Smooth muscle cell (in vitro differentiated cells): ENCODE measurements at regions not wholly inside any gene's neighbourhood (a gene's known extent, or its start where the extent isn't known, plus 50 kb on each side); places are given as distances from the start of the nearest gene placed in this dataset.

Experiments used
- DNase-seq: peaks from one replicate; lab custom pipeline; 2025; ENCODE audit not compliant: unreplicated experiment; lab: John Stamatoyannopoulos, UW
- H2AFZ ChIP-seq: fragments of 200-600 bp; sonication (generic); 2 replicates; pipeline ENCODE4 v1.6.0; 2016; ENCODE audit warnings: antibody characterized with exemption, low read depth, mild to moderate bottlenecking
- H3F3A ChIP-seq: fragments of 200-600 bp; sonication (generic); 2 replicates; pipeline ENCODE4 v1.6.0; 2017; ENCODE audit warnings: antibody characterized with exemption, low read depth
- H3K27ac ChIP-seq: fragments of 200-600 bp; sonication (generic); 2 replicates; pipeline ENCODE4 v1.5.1; 2016; ENCODE audit warnings: low read depth, mild to moderate bottlenecking
- H3K27me3 ChIP-seq: fragments of 200-600 bp; sonication (generic); 2 replicates; pipeline ENCODE4 v1.6.1; 2016; ENCODE audit warnings: low read depth, mild to moderate bottlenecking
- H3K36me3 ChIP-seq: fragments of 200-600 bp; sonication (generic); 2 replicates; pipeline ENCODE4 v1.5.1; 2016; ENCODE audit warnings: low read depth
- H3K4me1 ChIP-seq: fragments of 200-600 bp; sonication (generic); 2 replicates; pipeline ENCODE4 v1.5.1; 2016; ENCODE audit warnings: low read depth
- H3K4me2 ChIP-seq: fragments of 200-600 bp; sonication (generic); 2 replicates; pipeline ENCODE4 v1.6.0; 2016; ENCODE audit warnings: mild to moderate bottlenecking
- H3K4me3 ChIP-seq: fragments of 200-600 bp; sonication (generic); 2 replicates; pipeline ENCODE4 v1.5.1; 2016; ENCODE audit warnings: mild to moderate bottlenecking
- H3K79me2 ChIP-seq: fragments of 200-600 bp; sonication (generic); 2 replicates; pipeline ENCODE4 v1.6.0; 2016; ENCODE audit warnings: low read depth, mild to moderate bottlenecking
- H3K9ac ChIP-seq: fragments of 200-600 bp; sonication (generic); 2 replicates; pipeline ENCODE4 v1.6.0; 2016; ENCODE audit warnings: low read depth
- H3K9me3 ChIP-seq: fragments of 200-600 bp; sonication (generic); replicated peaks from 2 replicates; pipeline ENCODE4 v1.5.1; 2016; ENCODE audit warnings: low read depth
- H4K20me1 ChIP-seq: fragments of 200-600 bp; sonication (generic); 2 replicates; pipeline ENCODE4 v1.6.0; 2016; ENCODE audit warnings: low read depth
- WGBS: methylation state at CpG from one replicate; pipeline ENCODE4 v1.1.7; 2016; ENCODE audit warnings: low lambda C conversion rate; 5-methylcytosine and 5-hydroxymethylcytosine counted together
- TF ChIP-seq, protein P1 (sequence below): fragments of 200-600 bp; sonication (generic); IDR thresholded peaks from 2 replicates; pipeline ENCODE4 v1.5.1; 2017; ENCODE audit warnings: borderline replicate concordance, mild to moderate bottlenecking, antibody characterized with exemption; ENCODE audit not compliant: insufficient read depth, poor library complexity, severe bottlenecking

DNA sequence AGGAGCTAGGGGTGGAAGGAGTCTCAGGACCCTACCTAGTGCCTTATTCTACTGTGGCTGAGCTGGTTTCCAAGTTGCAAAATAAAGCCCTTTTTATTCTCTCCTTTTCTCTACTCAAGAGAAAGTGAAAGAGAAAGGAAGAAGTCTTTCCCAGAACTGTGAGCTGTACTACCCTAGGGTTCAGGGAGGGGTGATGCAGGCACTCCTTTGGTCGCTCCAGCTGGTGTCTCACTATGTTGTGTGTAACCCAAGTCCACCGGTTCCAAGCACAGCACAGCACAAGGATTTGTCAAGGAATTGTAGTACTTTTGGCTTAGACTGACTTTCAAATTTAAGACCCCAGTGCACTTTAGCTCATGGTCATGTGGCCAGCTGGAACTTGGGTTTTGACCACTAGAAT lies 1721.7 kb downstream of the OTOL1 start:
- TF ChIP-seq, protein P1, sequence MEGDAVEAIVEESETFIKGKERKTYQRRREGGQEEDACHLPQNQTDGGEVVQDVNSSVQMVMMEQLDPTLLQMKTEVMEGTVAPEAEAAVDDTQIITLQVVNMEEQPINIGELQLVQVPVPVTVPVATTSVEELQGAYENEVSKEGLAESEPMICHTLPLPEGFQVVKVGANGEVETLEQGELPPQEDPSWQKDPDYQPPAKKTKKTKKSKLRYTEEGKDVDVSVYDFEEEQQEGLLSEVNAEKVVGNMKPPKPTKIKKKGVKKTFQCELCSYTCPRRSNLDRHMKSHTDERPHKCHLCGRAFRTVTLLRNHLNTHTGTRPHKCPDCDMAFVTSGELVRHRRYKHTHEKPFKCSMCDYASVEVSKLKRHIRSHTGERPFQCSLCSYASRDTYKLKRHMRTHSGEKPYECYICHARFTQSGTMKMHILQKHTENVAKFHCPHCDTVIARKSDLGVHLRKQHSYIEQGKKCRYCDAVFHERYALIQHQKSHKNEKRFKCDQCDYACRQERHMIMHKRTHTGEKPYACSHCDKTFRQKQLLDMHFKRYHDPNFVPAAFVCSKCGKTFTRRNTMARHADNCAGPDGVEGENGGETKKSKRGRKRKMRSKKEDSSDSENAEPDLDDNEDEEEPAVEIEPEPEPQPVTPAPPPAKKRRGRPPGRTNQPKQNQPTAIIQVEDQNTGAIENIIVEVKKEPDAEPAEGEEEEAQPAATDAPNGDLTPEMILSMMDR: no peak
- no peaks in the 10 kb centered on the region for H3K9me3 ChIP-seq
- DNase-seq: no peak
- H4K20me1 ChIP-seq: no peaks in the 10 kb centered on the region
- no peaks in the 10 kb centered on the region for H3K27me3 ChIP-seq
- H2AFZ ChIP-seq: no peak overlapping the region
- no peak overlapping the region for H3K27ac ChIP-seq
- H3K4me2 ChIP-seq: no peak overlapping the region
- H3K79me2 ChIP-seq: no peaks in the 10 kb centered on the region
- H3K9ac ChIP-seq: no peak overlapping the region
- no peaks in the 10 kb centered on the region for H3F3A ChIP-seq
- H3K36me3 ChIP-seq: no peaks in the 10 kb centered on the region
- H3K4me3 ChIP-seq: no peak overlapping the region
- 93% methylated on average over 2 of the region's 2 CpGs for WGBS
- no peaks in the 10 kb centered on the region for H3K4me1 ChIP-seq

DNA sequence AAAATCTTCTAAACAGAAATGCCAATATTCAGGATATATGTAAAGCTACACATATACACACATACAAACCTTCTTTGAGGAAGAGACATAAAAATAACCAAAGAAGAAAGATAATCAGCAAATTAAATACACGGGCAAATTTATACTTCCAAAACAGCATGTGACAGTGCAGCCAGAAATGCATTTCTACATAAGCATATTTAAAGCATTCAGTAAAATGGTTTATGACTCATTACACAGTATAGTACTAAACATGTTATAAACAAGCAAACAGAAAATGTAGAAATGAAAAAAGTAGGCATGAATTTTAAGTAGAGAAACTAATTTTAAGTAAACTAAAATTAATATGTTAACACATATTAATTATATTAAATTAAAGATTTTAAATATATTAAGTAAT lies 1717.2 kb downstream of the OTOL1 start:
- 87% methylated on average over 1 of the region's 1 CpG for WGBS

DNA sequence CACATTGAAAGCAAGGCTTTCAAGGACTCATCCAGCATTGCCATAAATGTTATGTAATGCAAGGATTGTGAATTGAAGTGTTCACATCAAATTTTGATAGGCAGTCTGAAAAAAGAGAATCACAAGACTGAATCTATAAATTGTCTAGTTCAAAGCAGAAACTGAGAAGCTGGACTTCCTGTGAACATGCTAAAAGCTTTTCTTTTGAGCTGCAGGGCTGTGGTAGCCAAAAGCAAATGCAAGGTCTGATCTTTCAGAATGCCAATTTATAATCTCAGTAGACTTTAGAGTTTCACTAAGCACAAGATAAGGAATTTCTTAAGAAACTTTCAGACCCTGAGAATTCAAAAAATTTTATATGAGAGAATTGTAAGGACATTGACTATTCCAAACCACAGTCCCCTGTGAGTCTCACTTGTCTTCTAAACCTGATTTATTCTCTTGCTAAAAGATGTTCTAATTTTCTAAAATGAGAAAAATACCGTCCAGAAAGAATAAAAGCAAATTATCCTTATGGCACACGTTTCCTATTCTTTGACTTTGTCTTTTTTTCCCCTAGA lies 1700.3 kb downstream of the OTOL1 start:
- H4K20me1 ChIP-seq: no peaks in the 10 kb centered on the region
- H3K4me1 ChIP-seq: no peaks in the 10 kb centered on the region
- no peaks in the 10 kb centered on the region for H3K79me2 ChIP-seq
- no peak overlapping the region for H3K27ac ChIP-seq
- no peak for DNase-seq
- TF ChIP-seq, protein P1: no peak
- H3K4me2 ChIP-seq: no peak overlapping the region
- no peaks in the 10 kb centered on the region for H3K36me3 ChIP-seq
- no peak overlapping the region for H3K4me3 ChIP-seq
- no peaks in the 10 kb centered on the region for H3F3A ChIP-seq
- no peaks in the 10 kb centered on the region for H3K27me3 ChIP-seq
- H3K9ac ChIP-seq: no peak overlapping the region
- H2AFZ ChIP-seq: no peak overlapping the region
- WGBS: 74% methylated on average over 2 of the region's 2 CpGs
- no peaks in the 10 kb centered on the region for H3K9me3 ChIP-seq

More for the DNA sequence above, 1717.2 kb downstream of the OTOL1 start:
- Histone ChIP-seq H3F3A (no peaks in the 10 kb centered on the region), H3K9me3 (no peaks in the 10 kb centered on the region), H3K4me2 (no peak overlapping the region), H4K20me1 (no peaks in the 10 kb centered on the region), H3K4me1 (no peaks in the 10 kb centered on the region), H3K79me2 (no peaks in the 10 kb centered on the region), H3K4me3 (no peak overlapping the region), H3K27me3 (no peaks in the 10 kb centered on the region), H3K27ac (no peak overlapping the region), H3K9ac (no peak overlapping the region), H3K36me3 (no peaks in the 10 kb centered on the region), H2AFZ (no peak overlapping the region)
- no peak for DNase-seq
- TF ChIP-seq, protein P1: no peak

DNA sequence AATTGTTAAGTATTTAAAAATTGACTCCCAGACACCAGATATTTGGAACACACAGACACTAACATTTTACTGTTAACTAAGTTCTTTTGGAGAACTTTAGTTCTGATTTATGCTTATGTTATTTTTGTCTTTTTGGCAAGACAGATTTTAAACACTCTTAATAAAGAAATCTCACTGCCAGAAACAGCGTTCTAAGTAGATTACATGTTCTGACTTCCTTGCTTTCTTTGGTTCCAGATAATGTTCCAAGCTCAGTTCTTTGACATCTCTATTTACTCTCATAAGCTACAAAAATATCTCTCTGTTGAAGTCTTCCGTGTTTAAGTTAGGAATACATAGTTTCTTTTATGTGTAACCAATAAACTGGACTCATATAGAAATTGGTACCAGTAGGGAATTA lies 1699.6 kb downstream of the OTOL1 start:
- no peak for DNase-seq
- Histone ChIP-seq H3K36me3 (no peaks in the 10 kb centered on the region), H2AFZ (no peak overlapping the region), H3K9ac (no peak overlapping the region), H3K4me2 (no peak overlapping the region), H3K9me3 (no peaks in the 10 kb centered on the region), H3K27ac (no peak overlapping the region), H3K79me2 (no peaks in the 10 kb centered on the region), H3K4me1 (no peaks in the 10 kb centered on the region), H4K20me1 (no peaks in the 10 kb centered on the region), H3K27me3 (no peaks in the 10 kb centered on the region), H3F3A (no peaks in the 10 kb centered on the region), H3K4me3 (no peak overlapping the region)
- TF ChIP-seq, protein P1: no peak
- 45% methylated on average over 2 of the region's 2 CpGs for WGBS
